K562 (cell line): ENCODE measurements at regions not wholly inside any gene's neighbourhood (a gene's known extent, or its start where the extent isn't known, plus 50 kb on each side); places are given as distances from the start of the nearest gene placed in this dataset.

Experiments
- ATAC-seq: fragments of 200-7000 bp; cut with Tn5 transposase; 3 replicates; pipeline ENCODE4 v1.9.1; 2020; ENCODE audit warnings: moderate library complexity
- BruUV-seq: library from RNA; stranded (reverse); fragments of 400-500 nt; replicated peaks from 2 replicates; lab custom pipeline; 2021; lab: Mats Ljungman, UMichigan
- CTCF ChIA-PET: fragments of 300-600 bp; formaldehyde crosslinking; extraction: SDS; loops from one replicate; lab custom pipeline; 2021; ENCODE audit warnings: low intra/inter-chr PET ratio; lab: Yijun Ruan, JAX
- POLR2A ChIA-PET: fragments of 300-600, 350-650 bp; sonication (Branson Sonifier 250); formaldehyde crosslinking; extraction: SDS; loops from one replicate; lab custom pipeline; 2021; ENCODE audit warnings: antibody characterized with exemption, inconsistent platforms; lab: Yijun Ruan, JAX
- DNase-seq, 4 experiments: peaks; one replicate each; pipeline versions ENCODE4 v3.0.0 to v3.0.0-alpha.2; 2011 to 2018; ENCODE audit warnings: low spot score in 3 of 4, mixed read lengths in 3 of 4; ENCODE audit errors: extremely low read depth in 1 of 4
- FAIRE-seq: peaks from 2 replicates; lab custom pipeline; 2011; peaks lifted over from hg19 to GRCh38; lab: Jason Lieb, UNC
- H2AFZ ChIP-seq: 2 replicates; pipeline ENCODE4 v1.6.0; 2011; ENCODE audit warnings: low read depth, low read length, control low read depth, inconsistent platforms
- H3K27ac ChIP-seq: fragments of 200-600 bp; 3 replicates; pipeline ENCODE4 v1.8.0; 2011; ENCODE audit warnings: low read depth, mild to moderate bottlenecking, control low read depth, inconsistent platforms, low read length, moderate library complexity, mixed read lengths; ENCODE audit errors: extremely low read depth
- H3K27me3 ChIP-seq, 2 experiments: fragments of 300-600 bp in 1 of 2; 2 replicates in 1 of 2; 3 replicates in 1 of 2; pipeline versions ENCODE4 v1.6.0 to v1.8.0; 2011; ENCODE audit warnings: inconsistent platforms in 2 of 2, low read length in 2 of 2, mild to moderate bottlenecking in 1 of 2, mixed read lengths in 1 of 2, moderate library complexity in 1 of 2; ENCODE audit not compliant: control insufficient read depth in 2 of 2, insufficient read depth in 2 of 2
- H3K36me3 ChIP-seq: fragments of 300-600 bp; 3 replicates; pipeline ENCODE4 v1.8.0; 2011; ENCODE audit warnings: mild to moderate bottlenecking, low read length, inconsistent platforms; ENCODE audit not compliant: control insufficient read depth, insufficient read depth
- H3K4me1 ChIP-seq, 2 experiments: fragments of 200-600 bp in 1 of 2; replicated peaks in 1 of 2; 2 replicates in 1 of 2; 3 replicates in 1 of 2; pipeline versions ENCODE4 v1.5.1 to v1.8.0; 2011; ENCODE audit warnings: inconsistent platforms in 2 of 2, low read length in 2 of 2, mild to moderate bottlenecking in 1 of 2, mixed read lengths in 1 of 2, moderate library complexity in 1 of 2; ENCODE audit not compliant: control insufficient read depth in 2 of 2, insufficient read depth in 2 of 2
- H3K4me2 ChIP-seq: 2 replicates; pipeline ENCODE4 v1.6.1; 2011; ENCODE audit warnings: low read length, control low read depth, inconsistent platforms, mixed read lengths; ENCODE audit not compliant: insufficient read depth
- H3K4me3 ChIP-seq: fragments of 200-600 bp; sonication (generic), shearing (Covaris generic); 2 replicates; pipeline ENCODE4 v1.5.1; 2016; ENCODE audit warnings: control low read depth, inconsistent platforms
- H3K79me2 ChIP-seq: fragments of 200-600 bp; 3 replicates; pipeline ENCODE4 v1.8.0; 2011; ENCODE audit warnings: low read length, inconsistent platforms; ENCODE audit not compliant: control insufficient read depth, insufficient read depth
- H3K9ac ChIP-seq, 2 experiments: 2 replicates each; pipeline versions ENCODE4 v1.6.0 to v1.6.1; 2011; ENCODE audit warnings: low read depth in 2 of 2, low read length in 2 of 2, control low read depth in 1 of 2, inconsistent platforms in 1 of 2, mild to moderate bottlenecking in 1 of 2, mixed read lengths in 1 of 2; ENCODE audit not compliant: insufficient read depth in 1 of 2
- H3K9me1 ChIP-seq: one replicate; pipeline ENCODE4 v1.6.0; 2011; ENCODE audit warnings: inconsistent platforms, mild to moderate bottlenecking, low read length, moderate library complexity; ENCODE audit not compliant: control insufficient read depth, insufficient read depth
- H3K9me3 ChIP-seq: replicated peaks from 2 replicates; pipeline ENCODE4 v1.5.1; 2011; ENCODE audit warnings: low read depth, low read length, inconsistent platforms; ENCODE audit not compliant: control insufficient read depth, insufficient read depth
- H4K20me1 ChIP-seq: replicated peaks from 2 replicates; pipeline ENCODE4 v1.6.1; 2011; ENCODE audit warnings: low read length, inconsistent platforms, mixed read lengths; ENCODE audit not compliant: control insufficient read depth, insufficient read depth
- ESRRA ChIP-seq: fragments of 450-650 bp; IDR thresholded peaks from 2 replicates; pipeline ENCODE4 v1.6.1; 2014; ENCODE audit warnings: low read depth, mild to moderate bottlenecking, moderate library complexity, borderline replicate concordance
- ETV6 ChIP-seq, 3 experiments: fragments of 150-350 bp in 1 of 3; sonication (generic) in 1 of 3; formaldehyde crosslinking in 1 of 3; IDR thresholded peaks; 2 replicates each; pipeline versions ENCODE4 v1.6.1 to v1.8.0; 2014 to 2022; ENCODE audit warnings: borderline replicate concordance in 2 of 3, low read depth in 2 of 3, antibody characterized with exemption in 1 of 3, low read length in 1 of 3, mild to moderate bottlenecking in 1 of 3, missing genetic modification reagents in 1 of 3
- FOXK2 ChIP-seq, 2 experiments: fragments of 450-650 bp; IDR thresholded peaks in 1 of 2; conservative IDR thresholded peaks in 1 of 2; 2 replicates each; pipeline ENCODE4 v1.6.1; 2016; ENCODE audit warnings: low read depth in 2 of 2, mild to moderate bottlenecking in 1 of 2
- HOXB6 ChIP-seq: fragments of 250-450 bp; sonication (Bioruptor Pico); IDR thresholded peaks from 2 replicates; pipeline ENCODE4 v1.5.1; 2022; ENCODE audit warnings: mild to moderate bottlenecking, borderline replicate concordance
- JUND ChIP-seq, 2 experiments: IDR thresholded peaks; 2 replicates in 1 of 2; 3 replicates in 1 of 2; pipeline ENCODE4 v1.6.1; 2011; ENCODE audit warnings: borderline replicate concordance in 2 of 2, low read depth in 2 of 2, low read length in 2 of 2, improper control_type of control experiment in 1 of 2, missing biosample characterization in 1 of 2, missing genetic modification characterization in 1 of 2, missing genetic modification reagents in 1 of 2
- NR1H2 ChIP-seq: sonication (generic); formaldehyde crosslinking; IDR thresholded peaks from 2 replicates; pipeline ENCODE4 v1.4.0; 2020; ENCODE audit warnings: mild to moderate bottlenecking, missing genetic modification reagents
- PTTG1 ChIP-seq: fragments of 450-650 bp; IDR thresholded peaks from 2 replicates; pipeline ENCODE4 v1.6.1; 2016; ENCODE audit warnings: low read depth, mild to moderate bottlenecking, missing genetic modification characterization, missing compliant biosample characterization
- RBM14 ChIP-seq: fragments of 200-400 bp; formaldehyde crosslinking; IDR thresholded peaks from 2 replicates; pipeline ENCODE4 v1.6.1; 2018; ENCODE audit warnings: low read depth, mild to moderate bottlenecking, low read length, moderate library complexity, borderline replicate concordance; ENCODE audit not compliant: insufficient read depth
- RFX7 ChIP-seq: fragments of 250-450 bp; sonication (Bioruptor Pico); IDR thresholded peaks from 2 replicates; pipeline ENCODE4 v1.5.1; 2021; ENCODE audit warnings: mild to moderate bottlenecking
- SETDB1 ChIP-seq: IDR thresholded peaks from one replicate; pipeline ENCODE4 v1.6.1; 2012; ENCODE audit warnings: low read length, control low read depth, inconsistent platforms
- SLC30A9 ChIP-seq: fragments of 250-450 bp; sonication (Bioruptor Pico); IDR thresholded peaks from 2 replicates; pipeline ENCODE4 v1.8.0; 2022; ENCODE audit warnings: mild to moderate bottlenecking, moderate library complexity
- SMAD3 ChIP-seq: fragments of 450-650 bp; formaldehyde crosslinking; conservative IDR thresholded peaks from 2 replicates; pipeline ENCODE4 v1.4.0; 2020; ENCODE audit warnings: mild to moderate bottlenecking
- SMARCB1 ChIP-seq: IDR thresholded peaks from 2 replicates; pipeline ENCODE4 v1.6.1; 2011; ENCODE audit warnings: improper control_type of control experiment, low read depth; ENCODE audit not compliant: insufficient read length
- XRCC4 ChIP-seq: IDR thresholded peaks from one replicate; pipeline ENCODE4 v1.6.1; 2011; ENCODE audit not compliant: insufficient read depth, insufficient read length; ENCODE audit errors: extremely low read depth
- ZNF407 ChIP-seq: fragments of 450-650 bp; IDR thresholded peaks from 2 replicates; pipeline ENCODE4 v1.6.1; 2016; ENCODE audit warnings: low read depth
- ZNF408 ChIP-seq: fragments of 250-450 bp; sonication (Bioruptor Pico); IDR thresholded peaks from 2 replicates; pipeline ENCODE4 v1.4.0; 2020; ENCODE audit warnings: low read depth, mild to moderate bottlenecking, moderate library complexity
- WGBS: fragments of 100-300 bp; shearing (Covaris generic); methylation state at CpG from one replicate; pipeline ENCODE4 v1.1.6; 2016; ENCODE audit warnings: low coverage, mixed read lengths; ENCODE audit not compliant: insufficient coverage; ENCODE audit errors: missing lambda C conversion rate; 5-methylcytosine and 5-hydroxymethylcytosine counted together
- in situ Hi-C: fragments of 300-500 bp; cut with MboI; formaldehyde crosslinking; loops from 4 replicates; pipeline ENCODE4 v1.15.0; 2018; ENCODE audit warnings: inconsistent platforms, mixed read lengths
- intact Hi-C: fragments of 100-400 bp; cut with micrococcal nuclease; formaldehyde crosslinking; loops from 2 replicates; pipeline ENCODE4 v1.14.2; 2022

GRCh38 chr12:47609806-47610205, 96.0 kb downstream of the RPAP3 start:
- H3K9me3 ChIP-seq = peaks cover 3% of the 10 kb centered on the region
- H3K4me3 ChIP-seq = no peak overlapping the region
- 32% methylated on average over 3 of the region's 3 CpGs for WGBS
- no peak overlapping the region for H3K9ac ChIP-seq
- ChIA-PET CTCF (no interaction called here), POLR2A (no interaction called here)
- H2AFZ ChIP-seq = no peak overlapping the region
- intact Hi-C loops (no loop called here), in situ Hi-C loops (no loop called here)
- H3K27me3 ChIP-seq = no peaks in the 10 kb centered on the region
- H3K4me1 ChIP-seq = no peaks in the 10 kb centered on the region
- DNase-seq = no peak
- no peaks in the 10 kb centered on the region for H3K9me1 ChIP-seq
- no peak for ATAC-seq
- no peaks in the 10 kb centered on the region for H3K79me2 ChIP-seq
- no peaks in the 10 kb centered on the region for H4K20me1 ChIP-seq
- no TSS peak for BruUV-seq
- no peak for FAIRE-seq
- no peak overlapping the region for H3K4me2 ChIP-seq
- no peaks in the 10 kb centered on the region for H3K36me3 ChIP-seq
- H3K27ac ChIP-seq = no peak overlapping the region
- TF ChIP-seq NR1H2 (CRISPR knock-in tag) = no peak
- TF ChIP-seq FOXK2 (conservative IDR thresholded peaks at IDR 0.05 in 1 of 2, IDR thresholded peaks at IDR 0.05 in 1 of 2; ENCODE audit: low read depth in 2 of 2) = no peak
- no peak for TF ChIP-seq ZNF407
- no peak for TF ChIP-seq PTTG1 (tag)
- TF ChIP-seq HOXB6 (CRISPR knock-in tag) = no peak
- TF ChIP-seq JUND (IDR thresholded peaks at IDR 0.05; ENCODE audit: borderline replicate concordance, low read depth, low read length) = no peak
- no peak for TF ChIP-seq JUND (tag; IDR thresholded peaks at IDR 0.05; ENCODE audit: borderline replicate concordance, low read depth, low read length)
- no peak for TF ChIP-seq ETV6 (IDR thresholded peaks at IDR 0.05; ENCODE audit: borderline replicate concordance in 1 of 2, low read depth in 2 of 2, low read length in 1 of 2)
- no peak for TF ChIP-seq ETV6 (CRISPR knock-in tag; IDR thresholded peaks at IDR 0.05; ENCODE audit: borderline replicate concordance)
- no peak for TF ChIP-seq ESRRA
- no peak for TF ChIP-seq SLC30A9 (CRISPR knock-in tag)
- TF ChIP-seq SETDB1 = no peak
- no peak for TF ChIP-seq SMARCB1
- TF ChIP-seq ZNF408 (CRISPR knock-in tag) = no peak
- TF ChIP-seq RFX7 (CRISPR knock-in tag) = no peak
- TF ChIP-seq SMAD3 (CRISPR knock-in tag) = no peak
- TF ChIP-seq RBM14 = no peak
- no peak for TF ChIP-seq XRCC4
